HEK293 (cell line): ENCODE measurements at regions not wholly inside any gene's neighbourhood (a gene's known extent, or its start where the extent isn't known, plus 50 kb on each side); places are given as distances from the start of the nearest gene placed in this dataset.
"Not testable (repeated sequence)": the region's sequence is repeated elsewhere in the genome, so short reads cannot be mapped to it uniquely, and the experiment has no call there.

ENCODE experiments used
- CTCF ChIA-PET: fragments of 350-600 bp; formaldehyde crosslinking; extraction: SDS; loops from one replicate; lab custom pipeline; 2021; ENCODE audit warnings: antibody characterized with exemption; lab: Yijun Ruan, JAX
- POLR2A ChIA-PET: fragments of 300-600 bp; formaldehyde crosslinking; extraction: SDS; loops from one replicate; lab custom pipeline; 2020; ENCODE audit warnings: antibody characterized with exemption, inconsistent platforms; lab: Yijun Ruan, JAX
- H3K27ac ChIP-seq: fragments of 200-500 bp; sonication (Bioruptor generic); 2 replicates; pipeline ENCODE4 v1.5.1; 2014; ENCODE audit warnings: low read depth, low read length, control low read depth, inconsistent platforms; ENCODE audit errors: extremely low read depth
- H3K36me3 ChIP-seq, 2 experiments: fragments of 200-500 bp in 1 of 2; sonication (Bioruptor generic) in 1 of 2; 1 replicate in 1 of 2; 2 replicates in 1 of 2; pipeline ENCODE4 v1.5.1; 2014 to 2017; ENCODE audit warnings: inconsistent platforms in 2 of 2, low read length in 2 of 2; ENCODE audit not compliant: control insufficient read depth in 2 of 2, insufficient read depth in 1 of 2
- H3K4me1 ChIP-seq: fragments of 200-500 bp; sonication (Bioruptor generic); 2 replicates; pipeline ENCODE4 v1.5.1; 2014; ENCODE audit warnings: mild to moderate bottlenecking, low read length, inconsistent platforms; ENCODE audit not compliant: control insufficient read depth, insufficient read depth
- H3K4me3 ChIP-seq: 2 replicates; pipeline ENCODE4 v1.5.1; 2011; ENCODE audit warnings: low read depth, mild to moderate bottlenecking, control low read depth, low read length, moderate library complexity
- H3K9me3 ChIP-seq: fragments of 200-500 bp; sonication (Bioruptor generic); 2 replicates; pipeline ENCODE4 v1.5.1; 2014; ENCODE audit warnings: low read depth, low read length, inconsistent platforms; ENCODE audit not compliant: control insufficient read depth, insufficient read depth
- HIC1 ChIP-seq: fragments of 450-650 bp; formaldehyde crosslinking; IDR thresholded peaks from 2 replicates; pipeline ENCODE4 v1.5.1; 2016; ENCODE audit warnings: missing biosample characterization, missing genetic modification characterization
- INSM2 ChIP-seq: fragments of 450-650 bp; formaldehyde crosslinking; IDR thresholded peaks from 2 replicates; pipeline ENCODE4 v1.5.1; 2016; ENCODE audit warnings: missing biosample characterization, missing genetic modification characterization
- KLF9 ChIP-seq: fragments of 450-650 bp; formaldehyde crosslinking; IDR thresholded peaks from 2 replicates; pipeline ENCODE4 v1.5.1; 2016; ENCODE audit warnings: missing biosample characterization, missing genetic modification characterization, low read depth
- SALL2 ChIP-seq: fragments of 450-650 bp; formaldehyde crosslinking; IDR thresholded peaks from 2 replicates; pipeline ENCODE4 v1.5.0; 2017; ENCODE audit warnings: missing biosample characterization, mild to moderate bottlenecking, missing genetic modification characterization, borderline replicate concordance
- YY2 ChIP-seq: fragments of 450-650 bp; formaldehyde crosslinking; IDR thresholded peaks from 2 replicates; pipeline ENCODE4 v1.5.1; 2016; ENCODE audit warnings: missing biosample characterization, missing genetic modification characterization
- ZBTB11 ChIP-seq: fragments of 450-650 bp; formaldehyde crosslinking; conservative IDR thresholded peaks from 2 replicates; pipeline ENCODE4 v1.5.1; 2016; ENCODE audit warnings: low read depth, missing biosample characterization, missing genetic modification characterization
- ZBTB7A ChIP-seq: fragments of 450-650 bp; formaldehyde crosslinking; IDR thresholded peaks from 2 replicates; pipeline ENCODE4 v1.5.1; 2016; ENCODE audit warnings: low read depth, missing biosample characterization, missing genetic modification characterization
- ZFP41 ChIP-seq: fragments of 450-650 bp; formaldehyde crosslinking; IDR thresholded peaks from 2 replicates; pipeline ENCODE4 v1.5.1; 2016; ENCODE audit warnings: missing biosample characterization, missing genetic modification characterization, borderline replicate concordance
- ZNF10 ChIP-seq: fragments of 450-650 bp; formaldehyde crosslinking; IDR thresholded peaks from 2 replicates; pipeline ENCODE4 v1.5.1; 2017; ENCODE audit warnings: missing biosample characterization, missing genetic modification characterization
- ZNF146 ChIP-seq: fragments of 450-650 bp; formaldehyde crosslinking; IDR thresholded peaks from 2 replicates; pipeline ENCODE4 v1.5.1; 2016; ENCODE audit warnings: missing biosample characterization, missing genetic modification characterization
- ZNF157 ChIP-seq: fragments of 450-650 bp; formaldehyde crosslinking; IDR thresholded peaks from 2 replicates; pipeline ENCODE4 v1.5.1; 2016; ENCODE audit warnings: missing biosample characterization, missing genetic modification characterization
- ZNF214 ChIP-seq: fragments of 450-650 bp; formaldehyde crosslinking; IDR thresholded peaks from 2 replicates; pipeline ENCODE4 v1.5.1; 2017; ENCODE audit warnings: missing biosample characterization, mild to moderate bottlenecking, missing genetic modification characterization, borderline replicate concordance
- ZNF335 ChIP-seq: fragments of 450-650 bp; formaldehyde crosslinking; conservative IDR thresholded peaks from 2 replicates; pipeline ENCODE4 v1.5.1; 2016; ENCODE audit warnings: missing biosample characterization, missing genetic modification characterization
- ZNF426 ChIP-seq: fragments of 450-650 bp; formaldehyde crosslinking; IDR thresholded peaks from 2 replicates; pipeline ENCODE4 v1.5.1; 2017; ENCODE audit warnings: missing biosample characterization, missing genetic modification characterization, mild to moderate bottlenecking, inconsistent platforms, moderate library complexity
- ZNF621 ChIP-seq: fragments of 450-650 bp; formaldehyde crosslinking; IDR thresholded peaks from 2 replicates; pipeline ENCODE4 v1.5.1; 2017; ENCODE audit warnings: missing biosample characterization, missing genetic modification characterization
- ZNF626 ChIP-seq: fragments of 450-650 bp; sonication (Bioruptor Pico); formaldehyde crosslinking; IDR thresholded peaks from 2 replicates; pipeline ENCODE4 v1.5.1; 2018; ENCODE audit warnings: missing biosample characterization, missing genetic modification characterization, inconsistent platforms
- ZNF692 ChIP-seq: fragments of 450-650 bp; formaldehyde crosslinking; IDR thresholded peaks from 2 replicates; pipeline ENCODE4 v1.5.1; 2016; ENCODE audit warnings: missing biosample characterization, missing genetic modification characterization
- ZNF701 ChIP-seq: fragments of 450-650 bp; formaldehyde crosslinking; IDR thresholded peaks from 2 replicates; pipeline ENCODE4 v1.5.1; 2016; ENCODE audit warnings: missing biosample characterization, missing genetic modification characterization
- ZNF747 ChIP-seq: fragments of 450-650 bp; formaldehyde crosslinking; IDR thresholded peaks from 2 replicates; pipeline ENCODE4 v1.5.1; 2016; ENCODE audit warnings: missing biosample characterization, missing genetic modification characterization

- POLR2A ChIA-PET, H3K27ac ChIP-seq, CTCF ChIA-PET, H3K36me3 ChIP-seq, H3K4me3 ChIP-seq, H3K4me1 ChIP-seq, H3K9me3 ChIP-seq: not testable (repeated sequence)
Measured at GRCh38 chr4:3935406-3935805, 169.2 kb downstream of the ADRA2C start.

GRCh38 chr4:3936184-3936583, 170.0 kb downstream of the ADRA2C start:
- H3K9me3 ChIP-seq = no peaks in the 10 kb centered on the region
- no peak overlapping the region for H3K27ac ChIP-seq
- TF ChIP-seq ZNF157 (no peak), ZNF426 (tag by site-specific recombination) (no peak), ZFP41 (tag by site-specific recombination) (no peak), ZNF626 (tag by site-specific recombination) (no peak), ZNF701 (tag by site-specific recombination) (no peak), HIC1 (tag by site-specific recombination) (no peak), YY2 (tag by site-specific recombination) (no peak), ZBTB7A (tag by site-specific recombination) (no peak), ZNF621 (tag by site-specific recombination) (no peak), ZBTB11 (tag by site-specific recombination) (no peak), SALL2 (tag by site-specific recombination) (no peak), ZNF335 (tag by site-specific recombination) (no peak), ZNF747 (tag by site-specific recombination) (no peak), KLF9 (tag by site-specific recombination) (no peak), ZNF214 (tag by site-specific recombination) (no peak), ZNF146 (tag by site-specific recombination) (no peak), ZNF10 (tag by site-specific recombination) (no peak), INSM2 (no peak), ZNF692 (tag by site-specific recombination) (no peak)
- H3K4me1 ChIP-seq = no peaks in the 10 kb centered on the region
- CTCF ChIA-PET = no interaction called here
- H3K4me3 ChIP-seq = no peak overlapping the region
- POLR2A ChIA-PET = no interaction called here
- no peaks in the 10 kb centered on the region for H3K36me3 ChIP-seq

- H3K4me3 ChIP-seq, H3K4me1 ChIP-seq, CTCF ChIA-PET, POLR2A ChIA-PET, H3K36me3 ChIP-seq, H3K9me3 ChIP-seq, H3K27ac ChIP-seq: not testable (repeated sequence)
Measured at GRCh38 chr4:3937849-3938562, 171.8 kb downstream of the ADRA2C start.

GRCh38 chr4:3938676-3939075, 172.5 kb downstream of the ADRA2C start:
- CTCF ChIA-PET, H3K4me1 ChIP-seq, H3K36me3 ChIP-seq, H3K4me3 ChIP-seq, H3K9me3 ChIP-seq, H3K27ac ChIP-seq, POLR2A ChIA-PET: not testable (repeated sequence)
